NCI-H82 treated with DMSO at 0.1 percent for 48 hours (cell line): ENCODE measurements at regions not wholly inside any gene's neighbourhood (a gene's known extent, or its start where the extent isn't known, plus 50 kb on each side); places are given as distances from the start of the nearest gene placed in this dataset.

Source experiments
- DNase-seq: peaks from one replicate; lab custom pipeline; 2025; ENCODE audit not compliant: unreplicated experiment; lab: John Stamatoyannopoulos, UW

- DNase-seq, result no peak
Observed at GRCh38 chr5:155290937-155291336, 277.4 kb downstream of the KIF4B start.

GRCh38 chr5:155293605-155294178 lies 280.1 kb downstream of the KIF4B start:
- DNase-seq, result peak; percentile 95

GRCh38 chr5:155295111-155295510 lies 281.6 kb downstream of the KIF4B start:
- DNase-seq, result no peak

GRCh38 chr5:155299386-155300005 lies 285.9 kb downstream of the KIF4B start:
- no peak for DNase-seq

- DNase-seq, result no peak
Observed at GRCh38 chr5:155303120-155303519, 289.6 kb downstream of the KIF4B start.

- no peak for DNase-seq
Observed at GRCh38 chr5:155307229-155307628, 293.7 kb downstream of the KIF4B start.

- no peak for DNase-seq
Observed at GRCh38 chr5:155308289-155308688, 294.7 kb downstream of the KIF4B start.

GRCh38 chr5:155309021-155309746 lies 295.6 kb downstream of the KIF4B start:
- DNase-seq, result no peak

GRCh38 chr5:155311721-155312120 lies 298.2 kb downstream of the KIF4B start:
- DNase-seq, result no peak

- no peak for DNase-seq
Observed at GRCh38 chr5:155313518-155313917, 300.0 kb downstream of the KIF4B start.

GRCh38 chr5:155316070-155316714 lies 302.6 kb downstream of the KIF4B start:
- DNase-seq, result peak; percentile 83

- no peak for DNase-seq
Observed at GRCh38 chr5:155332618-155333017, 319.1 kb downstream of the KIF4B start.

- no peak for DNase-seq
Observed at GRCh38 chr5:155342956-155343355, 329.4 kb downstream of the KIF4B start.

- no peak for DNase-seq
Observed at GRCh38 chr5:155343468-155343867, 329.9 kb downstream of the KIF4B start.

- no peak for DNase-seq
Observed at GRCh38 chr5:155353231-155353630, 339.7 kb downstream of the KIF4B start.

GRCh38 chr5:155366096-155366495 lies 352.5 kb downstream of the KIF4B start:
- DNase-seq, result no peak

- no peak for DNase-seq
Observed at GRCh38 chr5:155367841-155368240, 354.3 kb downstream of the KIF4B start.

GRCh38 chr5:155368490-155368889 lies 354.9 kb downstream of the KIF4B start:
- no peak for DNase-seq

GRCh38 chr5:155380480-155380879 lies 366.9 kb downstream of the KIF4B start:
- no peak for DNase-seq

- DNase-seq, result no peak
Observed at GRCh38 chr5:155381654-155382053, 368.1 kb downstream of the KIF4B start.

- DNase-seq, result no peak
Observed at GRCh38 chr5:155389498-155389897, 375.9 kb downstream of the KIF4B start.

- DNase-seq, result no peak
Observed at GRCh38 chr5:155394727-155395126, 381.2 kb downstream of the KIF4B start.
